DND-41 (cell line): ENCODE measurements at regions not wholly inside any gene's neighbourhood (a gene's known extent, or its start where the extent isn't known, plus 50 kb on each side); places are given as distances from the start of the nearest gene placed in this dataset.

Experiments used
- ATAC-seq: fragments of 200-7000 bp; cut with Tn5 transposase; 3 replicates; pipeline ENCODE4 v1.9.1; 2021; ENCODE audit warnings: low read depth; ENCODE audit not compliant: insufficient read depth
- DNase-seq: peaks from one replicate; pipeline ENCODE4 v3.0.0-alpha.2; 2020
- H2AFZ ChIP-seq: 2 replicates; pipeline ENCODE4 v1.6.0; 2012; ENCODE audit warnings: low read depth, low read length
- H3K27ac ChIP-seq: 2 replicates; pipeline ENCODE4 v1.5.1; 2012; ENCODE audit warnings: low read length, inconsistent platforms
- H3K27me3 ChIP-seq: fragments of 200-600 bp; sonication (generic); 2 replicates; pipeline ENCODE4 v1.6.0; 2012; ENCODE audit warnings: low read length, mild to moderate bottlenecking, inconsistent platforms; ENCODE audit not compliant: insufficient read depth, poor library complexity
- H3K36me3 ChIP-seq: 2 replicates; pipeline ENCODE4 v1.5.1; 2012; ENCODE audit warnings: low read length, inconsistent platforms; ENCODE audit not compliant: insufficient read depth
- H3K4me1 ChIP-seq: 2 replicates; pipeline ENCODE4 v1.5.1; 2012; ENCODE audit warnings: mild to moderate bottlenecking, low read length; ENCODE audit not compliant: insufficient read depth
- H3K4me2 ChIP-seq: 2 replicates; pipeline ENCODE4 v1.6.0; 2012; ENCODE audit warnings: mild to moderate bottlenecking, moderate library complexity, low read length, inconsistent platforms; ENCODE audit not compliant: insufficient read depth
- H3K4me3 ChIP-seq, 2 experiments: fragments of 200-600 bp in 1 of 2; shearing (Covaris generic) in 1 of 2; 2 replicates each; pipeline ENCODE4 v1.5.1; 2012 to 2016; ENCODE audit warnings: inconsistent platforms in 2 of 2, low read length in 2 of 2, mild to moderate bottlenecking in 2 of 2, low read depth in 1 of 2, moderate library complexity in 1 of 2
- H3K79me2 ChIP-seq: 2 replicates; pipeline ENCODE4 v1.6.0; 2012; ENCODE audit warnings: low read length, inconsistent platforms; ENCODE audit not compliant: insufficient read depth
- H3K9ac ChIP-seq: 2 replicates; pipeline ENCODE4 v1.6.0; 2012; ENCODE audit warnings: low read depth, mild to moderate bottlenecking, inconsistent platforms, low read length, moderate library complexity
- H3K9me3 ChIP-seq: 2 replicates; pipeline ENCODE4 v1.5.1; 2012; ENCODE audit warnings: low read length, moderate library complexity, mild to moderate bottlenecking, inconsistent platforms; ENCODE audit not compliant: insufficient read depth, severe bottlenecking
- H4K20me1 ChIP-seq: 2 replicates; pipeline ENCODE4 v1.6.0; 2012; ENCODE audit warnings: low read length; ENCODE audit not compliant: insufficient read depth
- EZH2 ChIP-seq: IDR thresholded peaks from 3 replicates; pipeline ENCODE4 v1.6.1; 2012; ENCODE audit warnings: borderline replicate concordance, low read depth, mild to moderate bottlenecking, moderate library complexity, low read length, inconsistent platforms; ENCODE audit not compliant: severe bottlenecking
- TF ChIP-seq, protein P1 (sequence below): IDR thresholded peaks from 2 replicates; pipeline ENCODE4 v1.5.1; 2012; ENCODE audit warnings: borderline replicate concordance, low read length, moderate library complexity, mild to moderate bottlenecking; ENCODE audit not compliant: poor library complexity, severe bottlenecking; ENCODE audit errors: extremely low read depth

DNA sequence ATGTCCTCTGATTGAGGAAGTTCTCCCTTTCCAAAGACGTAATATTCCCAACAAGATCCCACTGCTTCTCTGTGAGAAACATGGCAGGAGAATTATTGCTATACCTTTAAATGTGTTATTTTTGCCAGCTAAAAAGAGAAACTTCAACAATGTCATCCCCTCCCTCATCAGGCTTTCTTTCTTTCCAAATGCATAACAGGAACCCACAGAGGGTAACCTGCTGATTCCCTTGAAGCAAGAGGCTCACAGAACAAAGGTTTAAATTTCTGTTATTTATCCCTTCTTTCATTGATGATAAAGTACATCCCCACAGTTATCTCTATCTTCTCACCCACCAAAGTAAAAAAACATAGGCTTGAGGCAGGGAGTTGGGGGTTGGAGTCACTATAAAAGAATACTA is 102.1 kb downstream of the SLC30A10 start:
- DNase-seq, result no peak
- H3K27me3 ChIP-seq, result no peaks in the 10 kb centered on the region
- ATAC-seq, result no peak

DNA sequence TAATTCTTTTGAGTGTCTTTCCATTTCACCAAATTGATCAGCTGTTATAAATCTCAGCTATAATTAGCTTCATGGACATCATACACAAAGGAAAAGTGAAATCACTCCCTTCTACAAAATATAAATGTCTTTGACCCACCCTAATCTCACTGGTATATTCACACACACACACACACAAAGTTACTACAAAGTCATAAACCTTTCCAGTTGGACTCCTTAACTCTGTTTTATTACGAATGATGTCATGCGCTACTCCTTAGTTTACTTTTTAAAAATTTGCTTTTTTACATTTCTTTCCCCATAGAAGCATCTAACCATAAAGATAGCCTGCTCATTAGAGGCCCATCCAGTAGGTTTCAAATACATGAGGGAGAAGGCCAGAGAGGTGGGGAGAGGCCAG is 103.0 kb downstream of the SLC30A10 start:
- Histone ChIP-seq H3K36me3 (no peaks in the 10 kb centered on the region), H3K4me1 (no peaks in the 10 kb centered on the region), H3K27ac (no peak overlapping the region), H3K9me3 (no peaks in the 10 kb centered on the region), H3K79me2 (no peaks in the 10 kb centered on the region), H3K4me2 (no peak overlapping the region), H3K27me3 (no peaks in the 10 kb centered on the region), H3K4me3 (no peak overlapping the region), H3K9ac (no peak overlapping the region), H2AFZ (no peak overlapping the region), H4K20me1 (no peaks in the 10 kb centered on the region)
- ATAC-seq (no peak), DNase-seq (no peak)
- TF ChIP-seq, protein P1, sequence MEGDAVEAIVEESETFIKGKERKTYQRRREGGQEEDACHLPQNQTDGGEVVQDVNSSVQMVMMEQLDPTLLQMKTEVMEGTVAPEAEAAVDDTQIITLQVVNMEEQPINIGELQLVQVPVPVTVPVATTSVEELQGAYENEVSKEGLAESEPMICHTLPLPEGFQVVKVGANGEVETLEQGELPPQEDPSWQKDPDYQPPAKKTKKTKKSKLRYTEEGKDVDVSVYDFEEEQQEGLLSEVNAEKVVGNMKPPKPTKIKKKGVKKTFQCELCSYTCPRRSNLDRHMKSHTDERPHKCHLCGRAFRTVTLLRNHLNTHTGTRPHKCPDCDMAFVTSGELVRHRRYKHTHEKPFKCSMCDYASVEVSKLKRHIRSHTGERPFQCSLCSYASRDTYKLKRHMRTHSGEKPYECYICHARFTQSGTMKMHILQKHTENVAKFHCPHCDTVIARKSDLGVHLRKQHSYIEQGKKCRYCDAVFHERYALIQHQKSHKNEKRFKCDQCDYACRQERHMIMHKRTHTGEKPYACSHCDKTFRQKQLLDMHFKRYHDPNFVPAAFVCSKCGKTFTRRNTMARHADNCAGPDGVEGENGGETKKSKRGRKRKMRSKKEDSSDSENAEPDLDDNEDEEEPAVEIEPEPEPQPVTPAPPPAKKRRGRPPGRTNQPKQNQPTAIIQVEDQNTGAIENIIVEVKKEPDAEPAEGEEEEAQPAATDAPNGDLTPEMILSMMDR, result no peak
- no peak for TF ChIP-seq EZH2

More for the DNA sequence above, 102.1 kb downstream of the SLC30A10 start:
- H3K4me2 ChIP-seq, result no peak overlapping the region
- H3K79me2 ChIP-seq, result no peaks in the 10 kb centered on the region
- no peak overlapping the region for H3K4me3 ChIP-seq
- no peaks in the 10 kb centered on the region for H3K4me1 ChIP-seq
- no peaks in the 10 kb centered on the region for H3K9me3 ChIP-seq
- H3K9ac ChIP-seq, result no peak overlapping the region
- TF ChIP-seq, protein P1, result no peak
- TF ChIP-seq EZH2, result no peak
- no peak overlapping the region for H2AFZ ChIP-seq
- no peaks in the 10 kb centered on the region for H3K36me3 ChIP-seq
- H4K20me1 ChIP-seq, result no peaks in the 10 kb centered on the region
- H3K27ac ChIP-seq, result no peak overlapping the region

DNA sequence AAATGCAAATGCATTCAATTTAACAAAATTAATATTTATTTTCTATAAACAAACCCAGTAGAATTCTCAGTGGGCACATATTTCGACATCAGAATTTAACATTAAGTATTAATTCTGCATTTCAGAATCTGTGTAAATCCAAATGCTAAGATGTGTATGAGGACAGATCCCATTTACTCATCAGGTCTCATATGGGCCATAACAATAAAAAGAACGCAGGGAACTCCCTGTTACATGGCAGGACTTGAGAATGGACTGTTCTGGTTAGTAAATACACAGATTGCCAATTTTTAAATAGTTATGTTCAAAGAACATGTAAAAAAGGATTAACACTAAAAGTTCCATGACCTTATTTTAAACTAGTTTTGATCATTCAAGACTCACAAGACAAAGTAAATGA is 104.0 kb downstream of the SLC30A10 start:
- no peaks in the 10 kb centered on the region for H4K20me1 ChIP-seq
- no peaks in the 10 kb centered on the region for H3K27me3 ChIP-seq
- DNase-seq (no peak), ATAC-seq (no peak)
- no peak overlapping the region for H2AFZ ChIP-seq
- no peak overlapping the region for H3K9ac ChIP-seq
- H3K79me2 ChIP-seq, result no peaks in the 10 kb centered on the region
- no peaks in the 10 kb centered on the region for H3K9me3 ChIP-seq
- TF ChIP-seq, protein P1, result no peak
- no peak for TF ChIP-seq EZH2
- no peak overlapping the region for H3K27ac ChIP-seq
- no peaks in the 10 kb centered on the region for H3K36me3 ChIP-seq
- no peak overlapping the region for H3K4me2 ChIP-seq
- H3K4me3 ChIP-seq, result no peak overlapping the region
- no peaks in the 10 kb centered on the region for H3K4me1 ChIP-seq

DNA sequence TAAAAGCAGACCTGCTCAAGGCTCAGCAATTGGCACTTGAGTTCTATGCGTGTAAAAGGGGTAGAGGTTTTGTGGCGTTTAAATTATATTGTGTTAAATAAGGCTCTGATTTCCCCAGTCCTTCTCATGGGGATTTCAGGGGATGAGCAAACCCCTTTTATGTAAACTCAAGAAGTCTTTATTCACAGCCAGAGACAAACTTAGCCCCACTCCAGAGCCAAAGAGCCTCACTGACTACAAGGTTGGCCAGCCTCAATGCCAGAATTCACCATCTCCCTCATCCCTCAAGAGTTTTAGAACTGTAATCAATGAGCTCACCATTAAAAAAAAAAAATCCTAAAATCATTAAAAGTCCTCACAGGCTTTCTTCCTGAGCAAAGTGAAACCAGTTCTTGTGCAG is 107.8 kb downstream of the SLC30A10 start:
- no peaks in the 10 kb centered on the region for H3K4me1 ChIP-seq
- H2AFZ ChIP-seq, result no peak overlapping the region
- H3K27ac ChIP-seq, result no peak overlapping the region
- ATAC-seq (no peak), DNase-seq (no peak)
- H4K20me1 ChIP-seq, result no peaks in the 10 kb centered on the region
- H3K9me3 ChIP-seq, result no peaks in the 10 kb centered on the region
- no peak overlapping the region for H3K4me3 ChIP-seq
- no peak overlapping the region for H3K4me2 ChIP-seq
- no peak for TF ChIP-seq EZH2
- TF ChIP-seq, protein P1, result no peak
- peaks cover 5% of the 10 kb centered on the region for H3K27me3 ChIP-seq
- H3K9ac ChIP-seq, result no peak overlapping the region
- no peaks in the 10 kb centered on the region for H3K79me2 ChIP-seq
- no peaks in the 10 kb centered on the region for H3K36me3 ChIP-seq
